ENCODE measurements at regions not wholly inside any gene's neighbourhood (a gene's known extent, or its start where the extent isn't known, plus 50 kb on each side); places are given as distances from the start of the nearest gene placed in this dataset.

GRCh38 chrX:43514820-43515219 lies 141.3 kb upstream of the MAOA start:
- Histone ChIP-seq H3K27me3 (ENCODE audit: insufficient read depth, low read length, poor library complexity) (no peaks in the 10 kb centered on the region), H4K20me1 (ENCODE audit: insufficient read depth, low read length) (no peaks in the 10 kb centered on the region), H3K4me2 (ENCODE audit: insufficient read depth, low read length) (no peak overlapping the region), H3K9ac (ENCODE audit: low read depth, low read length) (no peak overlapping the region), H3K27ac (ENCODE audit: low read length) (no peak overlapping the region), H3K36me3 (ENCODE audit: insufficient read depth, low read length) (no peaks in the 10 kb centered on the region), H3K4me3 (ENCODE audit: low read depth in 1 of 2, low read length in 2 of 2) (no peak overlapping the region), H3K79me2 (ENCODE audit: insufficient read depth, low read length) (no peaks in the 10 kb centered on the region), H2AFZ (ENCODE audit: low read depth, low read length) (no peak overlapping the region), H3K9me3 (ENCODE audit: insufficient read depth, low read length, severe bottlenecking) (no peaks in the 10 kb centered on the region), H3K4me1 (ENCODE audit: insufficient read depth, low read length) (no peaks in the 10 kb centered on the region)
- ATAC-seq (ENCODE audit: insufficient read depth, low read depth) (no peak), DNase-seq (no peak)
- TF ChIP-seq CTCF (IDR thresholded peaks at IDR 0.05; ENCODE audit: borderline replicate concordance, extremely low read depth, low read length, poor library complexity, severe bottlenecking), result no peak
- TF ChIP-seq EZH2 (IDR thresholded peaks at IDR 0.05; ENCODE audit: borderline replicate concordance, low read depth, low read length, severe bottlenecking), result no peak

GRCh38 chrX:43522582-43522981 lies 133.5 kb upstream of the MAOA start:
- H2AFZ ChIP-seq (ENCODE audit: low read depth, low read length), result no peak overlapping the region
- no peak for DNase-seq
- H3K4me3 ChIP-seq (ENCODE audit: low read depth in 1 of 2, low read length in 2 of 2), result no peak overlapping the region
- H3K27ac ChIP-seq (ENCODE audit: low read length), result no peak overlapping the region
- ATAC-seq (ENCODE audit: insufficient read depth, low read depth), result no peak
- H3K79me2 ChIP-seq (ENCODE audit: insufficient read depth, low read length), result no peaks in the 10 kb centered on the region
- no peaks in the 10 kb centered on the region for H4K20me1 ChIP-seq (ENCODE audit: insufficient read depth, low read length)
- no peaks in the 10 kb centered on the region for H3K4me1 ChIP-seq (ENCODE audit: insufficient read depth, low read length)
- TF ChIP-seq CTCF (IDR thresholded peaks at IDR 0.05; ENCODE audit: borderline replicate concordance, extremely low read depth, low read length, poor library complexity, severe bottlenecking), result no peak
- TF ChIP-seq EZH2 (IDR thresholded peaks at IDR 0.05; ENCODE audit: borderline replicate concordance, low read depth, low read length, severe bottlenecking), result no peak
- H3K9ac ChIP-seq (ENCODE audit: low read depth, low read length), result no peak overlapping the region
- no peaks in the 10 kb centered on the region for H3K9me3 ChIP-seq (ENCODE audit: insufficient read depth, low read length, severe bottlenecking)
- H3K4me2 ChIP-seq (ENCODE audit: insufficient read depth, low read length), result no peak overlapping the region
- H3K36me3 ChIP-seq (ENCODE audit: insufficient read depth, low read length), result no peaks in the 10 kb centered on the region
- H3K27me3 ChIP-seq (ENCODE audit: insufficient read depth, low read length, poor library complexity), result no peaks in the 10 kb centered on the region

GRCh38 chrX:43525901-43526610 lies 130.0 kb upstream of the MAOA start:
- Histone ChIP-seq H3K9ac (ENCODE audit: low read depth, low read length) (no peak overlapping the region), H3K27ac (ENCODE audit: low read length) (no peak overlapping the region), H3K27me3 (ENCODE audit: insufficient read depth, low read length, poor library complexity) (no peaks in the 10 kb centered on the region), H3K36me3 (ENCODE audit: insufficient read depth, low read length) (no peaks in the 10 kb centered on the region), H4K20me1 (ENCODE audit: insufficient read depth, low read length) (no peaks in the 10 kb centered on the region), H3K4me2 (ENCODE audit: insufficient read depth, low read length) (no peak overlapping the region), H3K4me1 (ENCODE audit: insufficient read depth, low read length) (no peaks in the 10 kb centered on the region), H2AFZ (ENCODE audit: low read depth, low read length) (no peak overlapping the region), H3K9me3 (ENCODE audit: insufficient read depth, low read length, severe bottlenecking) (no peaks in the 10 kb centered on the region), H3K4me3 (ENCODE audit: low read depth in 1 of 2, low read length in 2 of 2) (no peak overlapping the region), H3K79me2 (ENCODE audit: insufficient read depth, low read length) (no peaks in the 10 kb centered on the region)
- no peak for ATAC-seq (ENCODE audit: insufficient read depth, low read depth)
- TF ChIP-seq CTCF (IDR thresholded peaks at IDR 0.05; ENCODE audit: borderline replicate concordance, extremely low read depth, low read length, poor library complexity, severe bottlenecking), result no peak
- TF ChIP-seq EZH2 (IDR thresholded peaks at IDR 0.05; ENCODE audit: borderline replicate concordance, low read depth, low read length, severe bottlenecking), result no peak
- DNase-seq, result no peak
